ENCODE measurements at regions not wholly inside any gene's neighbourhood (a gene's known extent, or its start where the extent isn't known, plus 50 kb on each side); places are given as distances from the start of the nearest gene placed in this dataset.

DNA sequence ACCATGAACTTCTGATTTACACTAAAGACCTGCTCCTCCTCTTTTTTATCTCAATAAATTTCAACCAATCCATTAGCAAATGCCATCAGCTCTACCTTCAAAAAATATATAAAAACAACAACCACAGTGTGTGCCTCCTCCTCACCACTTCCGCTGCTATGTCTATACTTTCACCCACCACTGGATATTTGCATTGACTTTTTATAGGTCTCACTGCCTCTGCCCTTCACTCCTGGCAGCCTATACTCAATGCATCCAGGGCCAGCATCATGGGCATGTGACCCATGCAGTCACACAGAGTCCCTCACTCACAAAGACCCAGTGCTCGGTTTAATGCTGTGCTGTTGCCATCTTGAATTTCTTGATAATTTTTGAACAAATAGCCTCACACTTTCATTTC is 53.5 kb upstream of the CCDC54 start:
- no peak for TF ChIP-seq EZH2 (IDR thresholded peaks at IDR 0.05; ENCODE audit: borderline replicate concordance, low read length)
- TF ChIP-seq, protein P1, sequence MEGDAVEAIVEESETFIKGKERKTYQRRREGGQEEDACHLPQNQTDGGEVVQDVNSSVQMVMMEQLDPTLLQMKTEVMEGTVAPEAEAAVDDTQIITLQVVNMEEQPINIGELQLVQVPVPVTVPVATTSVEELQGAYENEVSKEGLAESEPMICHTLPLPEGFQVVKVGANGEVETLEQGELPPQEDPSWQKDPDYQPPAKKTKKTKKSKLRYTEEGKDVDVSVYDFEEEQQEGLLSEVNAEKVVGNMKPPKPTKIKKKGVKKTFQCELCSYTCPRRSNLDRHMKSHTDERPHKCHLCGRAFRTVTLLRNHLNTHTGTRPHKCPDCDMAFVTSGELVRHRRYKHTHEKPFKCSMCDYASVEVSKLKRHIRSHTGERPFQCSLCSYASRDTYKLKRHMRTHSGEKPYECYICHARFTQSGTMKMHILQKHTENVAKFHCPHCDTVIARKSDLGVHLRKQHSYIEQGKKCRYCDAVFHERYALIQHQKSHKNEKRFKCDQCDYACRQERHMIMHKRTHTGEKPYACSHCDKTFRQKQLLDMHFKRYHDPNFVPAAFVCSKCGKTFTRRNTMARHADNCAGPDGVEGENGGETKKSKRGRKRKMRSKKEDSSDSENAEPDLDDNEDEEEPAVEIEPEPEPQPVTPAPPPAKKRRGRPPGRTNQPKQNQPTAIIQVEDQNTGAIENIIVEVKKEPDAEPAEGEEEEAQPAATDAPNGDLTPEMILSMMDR (IDR thresholded peaks at IDR 0.05; ENCODE audit: low read length): no peak

Measured in OCI-LY1 (cell line).